Adrenal gland (tissue), 5 donors: ENCODE measurements at regions not wholly inside any gene's neighbourhood (a gene's known extent, or its start where the extent isn't known, plus 50 kb on each side); places are given as distances from the start of the nearest gene placed in this dataset.

Experiments
- CTCF ChIP-seq, 6 experiments: fragments of 450-650 bp in 4 of 6; fragments of 200-600 bp in 2 of 6; sonication (generic) in 1 of 6; IDR thresholded peaks; 1 replicate in 5 of 6; 2 replicates in 1 of 6; pipeline versions ENCODE4 v1.5.1 to v1.8.0; 2016 to 2021; ENCODE audit warnings: antibody characterized with exemption in 6 of 6, mild to moderate bottlenecking in 2 of 6, moderate library complexity in 1 of 6
- POLR2A ChIP-seq, 2 donors: fragments of 450-650 bp; IDR thresholded peaks; one replicate each; pipeline ENCODE4 v1.6.1; 2017; ENCODE audit warnings: antibody characterized with exemption in 2 of 2, mild to moderate bottlenecking in 2 of 2, moderate library complexity in 1 of 2
- donor health status: DM: no; HTN: no; CAD: no.

GRCh38 chr11:32186118-32186517 lies 95.2 kb downstream of the RCN1 start:
- TF ChIP-seq POLR2A (IDR thresholded peaks at IDR 0.05) (no peak), CTCF (IDR thresholded peaks at IDR 0.05) (no peak)
